ENCODE measurements at regions not wholly inside any gene's neighbourhood (a gene's known extent, or its start where the extent isn't known, plus 50 kb on each side); places are given as distances from the start of the nearest gene placed in this dataset.
"Not testable (repeated sequence)": the region's sequence is repeated elsewhere in the genome, so short reads cannot be mapped to it uniquely, and the experiment has no call there.

DNA sequence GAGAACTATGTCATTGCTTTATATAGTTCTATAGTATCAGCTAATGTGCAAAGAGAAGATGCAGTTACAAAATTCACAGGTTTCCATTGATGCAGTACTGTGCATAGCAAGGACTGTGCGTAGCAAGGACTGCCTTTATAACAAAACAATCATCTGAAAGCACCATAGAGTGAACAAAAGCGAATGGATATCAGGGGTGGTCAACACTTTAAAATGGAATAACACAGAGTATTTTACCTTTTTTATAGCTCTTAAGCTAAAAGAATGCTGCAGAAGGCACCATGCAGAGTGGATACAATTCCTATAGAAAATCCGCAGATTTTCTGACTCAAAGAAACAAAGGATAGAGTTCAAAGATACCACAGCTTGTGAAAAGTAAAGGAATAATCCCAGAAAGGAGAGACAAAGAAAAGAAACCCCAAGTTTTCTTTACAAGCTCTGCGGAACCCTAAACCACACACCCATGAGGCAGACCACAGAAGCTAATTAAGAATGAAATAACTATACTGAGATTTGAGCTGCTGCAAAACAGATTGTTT lies 229.9 kb upstream of the DTNA start:
- DNase-seq (ENCODE audit: low read depth): no peak

DNA sequence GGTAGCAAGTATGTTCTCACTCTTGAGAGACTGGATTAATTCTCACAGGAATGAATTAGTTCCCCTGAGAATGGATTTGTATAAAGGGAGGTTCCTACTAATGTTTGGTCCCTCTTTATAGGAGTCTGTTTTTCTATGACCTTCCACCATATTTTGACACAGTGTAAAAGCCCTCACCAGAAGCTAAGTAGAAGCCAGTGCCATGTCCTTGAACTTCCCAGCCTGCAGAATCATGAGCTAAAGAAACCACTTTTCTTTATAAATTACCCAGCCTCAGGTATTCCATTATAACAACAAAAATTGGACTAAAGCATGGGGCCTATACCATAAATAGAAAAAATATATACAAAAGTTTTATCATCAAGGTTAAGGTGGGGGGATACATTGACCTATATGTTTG lies 227.9 kb upstream of the DTNA start:
- no peak for DNase-seq (ENCODE audit: low read depth)

DNA sequence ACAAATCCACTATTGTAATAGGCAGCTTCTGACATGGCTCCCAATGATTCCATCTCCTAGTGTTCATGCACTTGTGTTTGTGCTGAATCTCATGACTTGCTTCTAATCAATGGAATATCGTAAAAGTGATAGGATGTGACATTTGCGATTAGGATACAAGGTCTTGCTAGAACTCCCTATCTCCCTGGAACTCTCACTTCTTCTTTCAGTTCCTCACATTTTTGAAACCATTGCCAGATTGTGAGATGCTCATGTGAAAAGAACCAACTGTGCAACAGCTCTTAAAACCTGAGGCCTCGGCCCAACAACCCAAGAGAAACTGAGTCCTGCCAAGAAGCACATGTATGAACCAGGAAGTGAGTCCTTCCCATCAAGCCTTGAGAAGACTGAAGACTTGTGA lies 226.9 kb upstream of the DTNA start:
- DNase-seq (ENCODE audit: low read depth): no peak

DNA sequence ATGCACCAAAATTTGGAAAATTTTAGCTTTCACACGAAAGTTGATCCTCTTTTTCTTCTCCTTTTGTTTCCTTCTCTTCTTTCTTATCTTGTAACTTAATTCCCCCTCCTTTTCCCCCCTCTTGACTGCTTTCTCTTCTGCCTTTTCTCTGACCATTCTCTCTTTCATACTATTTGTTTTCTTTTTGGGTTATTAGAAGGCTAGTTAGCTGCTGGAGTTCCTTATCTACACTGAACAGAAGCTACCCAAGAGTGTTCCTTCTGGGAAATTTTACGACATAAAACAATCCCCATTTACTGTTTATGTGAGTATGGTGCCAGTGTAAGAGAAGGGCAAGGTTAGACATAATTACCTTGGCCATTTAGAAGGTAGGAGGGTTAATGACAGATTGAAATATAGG lies 218.4 kb upstream of the DTNA start:
- DNase-seq (ENCODE audit: low read depth): no peak

DNA sequence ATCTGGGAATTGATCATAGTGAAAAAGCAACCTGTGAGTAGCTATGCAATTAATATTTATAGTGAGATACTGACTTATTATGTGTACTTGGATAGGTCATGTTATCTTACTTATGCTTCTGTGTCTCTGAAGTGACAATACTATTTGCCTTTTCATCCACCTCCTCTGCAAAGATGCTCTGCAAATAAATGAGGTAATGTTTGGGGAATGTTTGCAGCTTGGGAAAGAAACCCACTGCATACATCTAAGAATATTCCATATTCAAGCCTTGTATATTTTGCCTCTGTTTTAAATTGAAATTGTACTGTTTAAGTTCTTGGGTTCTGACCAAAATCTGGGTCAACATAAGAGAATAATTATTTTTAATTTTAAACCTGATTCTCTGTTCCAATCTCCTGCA lies 217.4 kb upstream of the DTNA start:
- peak; percentile 28 for DNase-seq (ENCODE audit: low read depth)

DNA sequence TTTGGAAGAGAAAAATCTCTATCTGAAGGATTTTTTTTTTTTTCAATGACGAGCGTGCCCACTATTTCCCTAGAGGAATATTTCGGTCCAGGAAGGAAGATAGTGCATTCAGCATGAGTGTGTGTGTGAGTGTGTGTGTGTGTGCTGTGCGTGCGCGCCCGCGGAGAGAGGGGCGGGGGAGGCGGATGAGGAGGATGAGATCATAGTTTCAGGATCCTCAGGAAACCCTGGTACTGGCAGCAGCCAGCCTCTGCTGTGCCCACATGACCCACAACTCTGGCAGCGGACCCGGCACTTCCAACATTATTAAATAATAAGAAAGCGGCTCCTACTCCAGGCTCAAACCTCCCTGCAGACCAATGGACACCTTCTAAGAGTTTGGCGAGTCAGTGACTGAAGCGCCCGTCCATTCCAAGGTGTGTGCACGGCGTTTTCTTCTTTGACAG lies 217.0 kb upstream of the DTNA start:
- peak; percentile 73 for DNase-seq (ENCODE audit: low read depth)

DNA sequence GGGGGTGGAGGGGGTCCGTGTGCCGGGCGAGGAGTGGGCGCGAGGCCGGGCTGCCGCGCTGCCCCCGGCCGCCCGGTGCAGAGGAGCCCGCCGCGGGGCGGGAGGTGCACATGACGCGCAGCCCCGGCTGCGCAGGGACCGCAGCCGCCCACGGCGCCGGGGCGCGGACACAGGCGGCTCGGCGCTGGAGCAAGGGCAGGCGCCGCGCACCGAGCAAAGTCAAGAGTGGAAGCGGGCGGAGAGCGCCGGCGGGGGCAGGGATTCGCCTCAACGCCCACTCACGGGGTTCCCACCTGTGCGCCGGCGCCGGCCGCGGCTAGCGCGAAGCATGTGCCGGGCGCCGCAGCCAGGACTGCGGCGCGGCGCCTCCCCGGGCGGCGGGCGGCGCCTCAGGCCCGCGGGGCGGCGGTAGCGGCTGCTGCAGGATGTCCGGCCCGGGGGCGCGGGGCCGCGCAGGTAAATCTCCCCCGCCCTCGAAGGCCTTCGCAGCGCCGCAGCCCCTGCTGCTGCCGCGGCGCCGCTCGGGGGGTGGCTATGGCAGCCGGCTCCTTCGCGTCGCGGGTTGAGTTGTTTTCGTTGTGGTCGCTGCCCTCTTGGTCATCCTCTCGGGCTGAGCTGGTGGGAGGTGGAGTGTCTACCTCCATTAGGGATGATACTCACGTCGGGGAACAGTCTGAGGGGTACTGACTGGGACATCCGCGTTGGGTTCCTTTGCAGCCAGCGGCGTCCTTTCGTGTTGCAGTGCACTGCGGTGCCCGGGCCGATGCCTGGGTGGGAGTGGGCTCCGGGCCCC lies 216.3 kb upstream of the DTNA start:
- DNase-seq (ENCODE audit: low read depth): no peak

DNA sequence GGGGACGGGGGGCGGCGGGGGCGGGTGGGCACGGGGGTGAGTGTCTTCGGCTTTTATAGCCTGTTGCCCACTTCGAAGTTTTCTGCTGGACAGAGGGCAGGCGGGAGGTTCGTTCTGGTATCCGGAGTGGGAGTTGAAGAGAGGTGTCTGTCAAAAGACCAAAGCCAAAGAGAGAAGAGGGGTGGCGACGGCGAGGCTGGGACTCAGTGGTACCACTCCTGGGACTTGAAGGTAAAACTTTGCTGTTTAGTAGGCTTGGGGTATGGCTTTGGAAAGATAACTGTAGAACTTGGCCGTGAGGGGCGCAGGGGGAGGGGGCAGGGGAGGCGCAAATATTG lies 215.8 kb upstream of the DTNA start:
- no peak for DNase-seq (ENCODE audit: low read depth)

DNA sequence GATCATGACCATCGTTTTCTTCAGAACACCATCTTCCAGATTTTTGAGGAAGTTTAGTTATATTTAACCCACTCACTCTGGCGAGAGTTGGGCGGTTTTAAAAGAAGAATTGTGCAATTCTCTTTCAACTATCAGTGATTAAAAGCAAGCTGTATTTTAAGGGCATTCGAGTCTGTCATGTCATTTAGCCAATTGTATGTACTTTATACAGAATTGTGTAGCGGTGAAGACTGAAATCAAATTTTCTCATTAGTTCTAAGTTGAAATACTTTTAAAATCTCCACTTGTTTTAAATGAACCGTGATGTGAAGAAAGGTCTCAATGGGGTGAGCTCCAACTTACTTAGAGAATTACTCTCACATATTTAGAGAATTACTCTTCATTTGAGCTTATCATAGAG lies 214.6 kb upstream of the DTNA start:
- no peak for DNase-seq (ENCODE audit: low read depth)

DNA sequence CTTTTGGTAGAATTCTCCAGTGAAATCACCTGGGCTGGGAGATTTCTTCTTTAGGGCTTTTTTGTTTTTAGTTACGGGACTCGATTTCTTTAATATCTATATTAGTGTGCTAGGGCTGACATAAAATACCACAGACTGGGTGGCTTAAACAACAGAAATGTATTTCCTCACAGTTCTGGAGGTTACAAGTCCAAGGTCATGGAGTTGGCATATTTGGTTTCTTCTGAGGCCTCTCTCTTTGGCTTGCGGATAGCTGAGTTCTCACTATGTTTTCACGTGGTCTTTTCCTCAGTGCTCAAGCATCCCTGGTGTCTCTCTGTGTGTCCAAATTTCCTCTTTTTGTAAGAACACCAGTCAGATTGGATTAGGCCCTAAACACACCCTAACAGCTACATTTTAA lies 208.5 kb upstream of the DTNA start:
- no peak for DNase-seq (ENCODE audit: low read depth)

DNA sequence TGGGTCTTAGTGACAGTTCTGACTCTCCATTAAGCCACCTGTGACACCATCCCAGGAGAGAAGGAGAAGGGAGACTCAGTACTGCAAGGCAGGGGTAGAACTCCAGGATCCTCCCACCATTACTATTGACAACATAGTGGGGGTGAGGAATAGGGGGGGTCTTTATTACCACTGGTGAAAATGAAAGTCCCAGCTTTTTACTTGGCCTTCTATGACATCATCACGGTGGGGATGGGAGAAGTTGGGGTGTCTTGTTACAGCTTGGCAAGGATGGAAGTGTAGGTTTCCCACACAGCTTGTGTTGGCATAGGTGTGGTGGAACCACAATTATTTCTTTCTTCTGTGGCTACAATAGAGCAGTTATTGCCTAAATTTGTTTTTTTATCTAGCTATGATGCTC lies 203.9 kb upstream of the DTNA start:
- no peak for DNase-seq (ENCODE audit: low read depth)

DNA sequence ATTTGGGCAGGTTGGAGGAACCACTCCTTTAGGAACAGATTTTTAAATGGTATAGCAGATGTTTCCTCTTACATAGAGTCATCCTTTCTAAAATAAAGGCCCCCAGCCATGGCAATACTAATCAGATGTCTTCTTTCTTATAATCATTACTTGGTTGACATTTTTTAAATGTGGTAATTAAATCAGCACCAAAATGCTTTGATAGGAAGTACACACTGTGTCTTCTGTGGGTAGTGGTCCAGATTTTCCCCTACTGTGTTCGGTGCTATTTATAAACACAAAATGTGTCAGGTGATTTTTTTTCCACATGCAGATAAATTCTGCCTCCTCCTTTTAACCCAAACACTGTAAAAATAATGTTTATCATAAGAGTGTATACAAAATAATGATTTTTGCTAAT lies 200.9 kb upstream of the DTNA start:
- no peak for DNase-seq (ENCODE audit: low read depth)

DNA sequence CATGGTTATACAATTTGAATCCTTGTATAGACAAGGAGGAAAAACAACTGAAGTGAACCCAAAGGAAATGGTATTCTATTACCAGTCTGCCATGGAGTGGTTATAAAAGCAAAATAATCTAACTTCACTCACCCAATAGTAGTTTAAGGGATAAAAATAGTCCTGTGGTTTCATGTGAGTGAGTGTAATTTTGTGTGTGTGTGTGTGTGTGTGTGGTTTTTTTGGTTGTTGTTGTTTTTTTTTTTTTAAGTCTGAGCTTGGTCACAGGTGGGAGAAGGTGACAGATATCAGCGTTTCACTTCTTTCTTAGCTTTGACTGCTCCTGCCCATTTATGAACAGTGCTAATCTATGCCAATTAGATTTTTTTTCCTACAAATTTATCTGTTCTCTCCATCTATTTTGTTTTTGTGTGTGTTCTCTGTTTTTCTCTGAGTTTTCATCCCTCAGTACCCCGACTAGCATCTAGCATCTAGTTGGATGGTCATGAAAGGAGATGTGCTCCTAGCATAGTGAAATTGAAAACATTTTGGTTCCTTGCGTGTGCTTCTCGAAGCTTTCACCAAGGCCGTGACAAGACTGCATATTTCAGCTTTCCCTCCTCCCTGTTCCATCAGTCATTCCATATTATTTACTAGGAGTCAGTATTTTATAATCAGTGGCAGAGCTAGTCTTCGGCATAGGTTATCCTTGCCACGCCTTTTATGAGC lies 200.1 kb upstream of the DTNA start:
- DNase-seq (ENCODE audit: low read depth): no peak

DNA sequence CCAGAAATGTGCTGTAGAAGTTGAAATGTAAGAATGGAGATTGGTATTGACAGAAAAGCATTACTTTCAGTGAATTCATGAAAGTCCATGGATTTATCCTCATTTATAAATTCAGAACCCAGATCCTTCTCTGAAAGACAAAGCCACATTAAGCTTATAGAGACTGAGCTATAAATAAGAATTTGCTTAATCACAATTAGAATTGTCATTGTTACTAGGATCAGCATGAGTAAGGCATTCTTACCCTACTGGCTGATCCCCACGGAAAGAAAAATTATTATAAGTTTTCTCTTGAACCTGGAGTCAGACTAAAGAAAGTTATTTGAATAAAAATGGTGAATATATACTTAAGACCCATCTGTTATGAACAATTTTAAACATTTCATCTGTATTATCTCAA lies 199.2 kb upstream of the DTNA start:
- no peak for DNase-seq (ENCODE audit: low read depth)

DNA sequence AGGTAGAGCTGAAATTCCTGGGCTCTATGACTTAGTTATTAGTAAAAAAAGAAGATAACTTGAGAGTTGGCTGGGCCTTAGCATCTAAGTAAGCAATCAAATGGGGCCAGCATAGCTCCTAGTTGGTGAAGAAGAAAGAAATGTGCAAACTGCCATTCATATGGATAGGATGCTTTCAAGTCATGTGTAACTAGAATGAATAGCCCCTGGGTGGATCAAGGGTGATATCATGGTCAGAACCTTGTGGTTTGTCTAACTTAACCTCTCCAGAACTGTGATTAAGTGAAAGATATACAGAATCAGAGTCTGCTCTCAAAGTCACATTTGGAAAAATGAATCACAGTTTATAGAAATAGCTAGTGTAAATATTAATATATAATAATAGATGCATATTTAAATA lies 198.7 kb upstream of the DTNA start:
- peak; percentile 43 for DNase-seq (ENCODE audit: low read depth)

DNA sequence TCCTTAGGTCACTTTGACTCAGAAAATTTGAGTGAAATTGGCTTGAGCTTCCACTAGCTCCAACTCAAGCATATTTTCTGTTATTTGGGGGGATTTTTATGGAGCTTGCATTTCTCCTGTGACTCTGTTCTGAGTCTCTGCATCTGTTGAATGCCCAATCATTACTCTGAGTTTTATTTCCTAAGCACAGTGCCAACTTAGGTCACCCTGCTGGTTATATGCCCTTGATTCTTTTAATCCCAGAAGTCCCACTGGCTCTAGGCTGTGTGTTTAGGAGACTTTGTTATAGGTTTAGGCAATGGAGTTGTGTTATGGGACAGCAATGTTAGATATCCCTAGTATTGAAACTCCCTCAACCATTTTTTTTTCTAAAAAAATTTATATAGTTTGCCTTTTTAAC lies 198.2 kb upstream of the DTNA start:
- DNase-seq (ENCODE audit: low read depth): no peak

DNA sequence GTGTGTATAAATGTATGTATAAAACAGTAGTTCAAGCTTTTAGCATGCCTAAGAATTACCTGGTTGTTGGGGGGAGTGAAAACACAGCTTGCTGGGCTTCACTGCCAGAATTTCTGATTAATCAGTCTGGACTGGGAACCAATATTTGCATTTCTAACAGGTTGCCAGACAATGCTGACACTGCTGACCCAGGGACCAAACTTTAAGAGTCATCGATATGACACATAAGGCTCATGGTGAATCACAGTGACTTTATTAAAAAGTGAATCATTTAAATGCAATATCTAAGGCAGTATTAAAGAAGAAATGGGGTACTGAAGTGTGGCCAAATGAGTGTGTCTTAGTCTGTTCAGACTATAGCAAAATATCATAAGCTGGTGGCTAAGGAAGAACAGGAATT lies 195.9 kb upstream of the DTNA start:
- DNase-seq (ENCODE audit: low read depth): peak; percentile 35

DNA sequence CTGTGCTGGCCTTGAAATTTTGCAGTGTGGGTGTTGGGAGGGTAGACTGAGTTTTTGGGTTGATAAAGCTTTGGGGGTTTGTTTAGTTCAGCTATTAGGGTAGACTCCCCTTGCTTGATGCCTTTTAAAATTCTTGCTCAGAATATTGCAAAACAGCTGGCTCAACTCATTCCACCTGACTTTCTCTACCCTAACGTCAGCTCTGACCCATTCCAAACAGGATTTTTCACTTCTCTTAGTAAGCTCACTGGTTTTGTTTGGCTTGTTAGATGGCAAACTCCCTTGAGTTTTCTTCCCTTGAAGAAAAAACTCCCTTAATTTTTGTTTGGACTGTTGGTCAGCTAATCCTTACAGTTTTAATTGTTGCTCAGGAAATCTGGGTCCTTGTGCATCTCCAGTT lies 195.1 kb upstream of the DTNA start:
- no peak for DNase-seq (ENCODE audit: low read depth)

DNA sequence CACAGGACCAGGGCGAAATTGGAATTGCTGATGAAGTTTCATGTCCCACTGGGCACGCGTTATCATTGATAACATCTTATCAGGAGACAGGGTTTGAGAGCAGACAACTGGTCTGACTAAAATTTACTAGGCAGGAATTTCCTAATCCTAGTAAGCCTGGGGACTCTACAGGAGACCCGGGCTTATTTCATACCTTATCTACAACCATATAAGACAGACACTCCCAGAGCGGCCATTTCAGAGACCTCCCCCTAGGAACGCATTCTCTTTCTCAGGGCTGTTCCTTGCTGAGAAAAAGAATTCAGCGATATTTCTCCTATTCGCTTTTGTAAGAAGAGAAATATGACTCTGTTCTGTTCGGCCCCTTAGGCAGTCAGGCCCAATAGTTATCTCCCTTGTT lies 193.7 kb upstream of the DTNA start:
- DNase-seq (ENCODE audit: low read depth): not testable (repeated sequence)

DNA sequence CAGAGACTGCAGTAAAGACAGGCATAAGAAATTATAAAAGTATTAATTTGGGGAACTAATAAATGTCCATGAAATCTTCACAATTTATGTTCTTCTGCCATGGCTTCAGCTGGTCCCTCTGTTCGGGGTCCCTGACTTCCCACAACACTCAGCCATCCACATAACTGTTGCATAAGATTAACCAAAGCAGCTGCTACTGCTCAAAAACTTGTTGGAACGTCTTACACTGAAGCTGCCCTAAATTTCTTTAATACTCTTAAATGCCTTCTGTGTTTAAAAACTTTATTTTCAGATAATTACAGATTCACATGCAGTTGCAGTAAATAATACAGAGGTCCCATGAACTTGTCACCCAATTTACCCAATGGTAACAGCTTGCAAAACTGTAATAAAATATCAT lies 193.1 kb upstream of the DTNA start:
- DNase-seq (ENCODE audit: low read depth): not testable (repeated sequence)

DNA sequence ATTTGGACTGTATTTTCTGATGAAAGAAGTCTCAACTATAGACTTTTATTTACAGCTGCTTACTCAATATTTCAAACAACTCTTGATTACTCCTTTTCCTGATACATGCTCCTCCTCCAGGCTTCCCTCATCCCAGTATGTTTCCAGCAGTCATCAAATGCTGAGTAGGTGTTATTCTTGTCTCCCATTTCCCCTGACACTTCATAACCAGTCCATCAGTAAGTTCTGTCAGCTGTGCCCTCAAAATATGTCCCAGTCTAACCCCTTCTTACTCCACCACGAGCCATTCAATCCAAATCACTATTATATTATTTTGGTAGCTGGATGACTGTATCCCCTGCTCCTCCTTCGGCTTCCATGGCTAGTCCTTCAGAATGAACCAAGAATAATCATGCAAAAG lies 189.1 kb upstream of the DTNA start:
- no peak for DNase-seq (ENCODE audit: low read depth)

DNA sequence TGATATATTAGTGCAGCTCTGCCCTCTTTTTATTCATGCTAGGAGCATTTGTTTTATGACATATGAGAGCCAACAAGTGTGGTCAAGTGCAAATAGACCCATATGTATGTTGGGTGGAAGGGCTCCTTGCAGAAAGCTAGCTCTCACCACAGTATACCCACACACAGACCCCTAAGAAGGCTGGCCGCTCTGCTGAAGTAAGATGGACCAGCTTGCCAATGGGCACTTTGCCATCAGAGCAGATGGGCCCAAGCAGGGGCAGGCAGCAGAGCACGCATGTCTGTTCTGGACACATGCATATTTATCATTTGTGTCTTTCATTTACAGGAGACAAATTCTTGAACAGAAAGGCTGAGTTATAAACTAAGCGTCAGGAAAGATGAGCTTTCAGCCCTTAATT lies 187.5 kb upstream of the DTNA start:
- DNase-seq (ENCODE audit: low read depth): no peak

DNA sequence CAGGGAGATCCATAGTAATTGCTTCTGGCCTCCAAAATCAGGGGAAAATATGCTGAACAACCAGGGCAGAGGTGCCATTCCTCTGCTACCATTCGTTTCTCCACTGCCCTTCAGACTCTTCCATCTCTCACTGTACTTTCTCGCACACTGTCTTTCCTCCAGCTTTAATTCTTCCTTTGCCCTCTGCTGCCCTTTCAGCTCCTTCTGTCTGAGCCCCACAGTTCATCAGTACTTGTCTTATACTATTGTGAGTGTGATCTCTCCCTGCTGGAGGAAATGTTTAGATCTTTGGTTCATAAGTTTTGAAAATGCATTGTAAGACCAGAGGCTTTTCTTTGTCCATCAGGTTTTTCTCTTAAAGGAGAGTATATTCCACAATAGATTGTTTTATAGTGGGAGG lies 184.9 kb upstream of the DTNA start:
- DNase-seq (ENCODE audit: low read depth): no peak

DNA sequence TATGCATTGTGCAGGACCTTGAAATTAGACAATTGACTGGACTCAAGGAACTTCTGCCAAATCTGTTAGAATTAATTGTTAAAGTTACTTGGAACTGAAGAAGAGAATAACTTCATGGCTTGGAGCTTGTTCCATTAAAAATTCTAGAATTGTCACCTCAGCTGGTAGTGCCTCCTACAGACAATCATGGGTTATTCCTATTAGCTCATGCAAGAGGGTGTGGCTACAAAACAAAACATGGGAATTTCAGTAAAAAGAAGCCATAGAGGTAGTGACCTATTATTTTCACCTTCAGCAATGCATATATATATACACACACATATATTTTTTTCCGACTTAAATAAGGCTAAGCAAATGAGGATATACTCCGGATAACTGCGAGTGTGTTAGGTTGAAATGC lies 181.9 kb upstream of the DTNA start:
- DNase-seq (ENCODE audit: low read depth): no peak
